Pulmonary artery endothelial cell (primary cell): ENCODE measurements at regions not wholly inside any gene's neighbourhood (a gene's known extent, or its start where the extent isn't known, plus 50 kb on each side); places are given as distances from the start of the nearest gene placed in this dataset.

Experiments used
- DNase-seq: peaks from one replicate; pipeline ENCODE4 v3.0.0-alpha.2; 2011; ENCODE audit warnings: low read depth, low spot score

- DNase-seq, result no peak
Measured at GRCh38 chr7:32347244-32347828, 142.8 kb downstream of the LSM5 start.

GRCh38 chr7:32346253-32346652, 143.9 kb downstream of the LSM5 start:
- no peak for DNase-seq

GRCh38 chr7:32336726-32337125, 153.5 kb downstream of the LSM5 start:
- no peak for DNase-seq

GRCh38 chr7:32335107-32335506, 155.1 kb downstream of the LSM5 start:
- DNase-seq, result no peak

DNA sequence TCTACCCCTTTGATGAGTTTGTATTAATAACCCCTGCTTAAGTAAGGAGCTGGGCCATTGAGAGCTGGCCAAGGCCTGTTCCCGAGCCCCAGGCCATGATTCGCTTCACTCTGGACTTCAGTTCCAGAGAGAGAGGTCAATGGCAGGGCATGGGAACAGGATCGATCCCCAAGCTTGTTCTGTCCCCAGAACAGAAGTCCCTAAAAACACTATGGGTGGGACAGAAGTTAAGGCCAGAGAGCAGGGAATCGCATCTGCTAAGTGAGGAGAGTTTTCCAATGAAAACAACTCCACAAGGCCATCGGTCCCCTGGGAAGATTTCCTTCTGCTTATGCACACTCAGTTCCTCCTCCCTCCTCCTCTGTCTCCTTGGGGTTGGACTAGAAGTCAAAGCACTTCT, 159.6 kb downstream of the LSM5 start:
- no peak for DNase-seq

- DNase-seq, result no peak
Measured at GRCh38 chr7:32326078-32326477, 164.1 kb downstream of the LSM5 start.

DNA sequence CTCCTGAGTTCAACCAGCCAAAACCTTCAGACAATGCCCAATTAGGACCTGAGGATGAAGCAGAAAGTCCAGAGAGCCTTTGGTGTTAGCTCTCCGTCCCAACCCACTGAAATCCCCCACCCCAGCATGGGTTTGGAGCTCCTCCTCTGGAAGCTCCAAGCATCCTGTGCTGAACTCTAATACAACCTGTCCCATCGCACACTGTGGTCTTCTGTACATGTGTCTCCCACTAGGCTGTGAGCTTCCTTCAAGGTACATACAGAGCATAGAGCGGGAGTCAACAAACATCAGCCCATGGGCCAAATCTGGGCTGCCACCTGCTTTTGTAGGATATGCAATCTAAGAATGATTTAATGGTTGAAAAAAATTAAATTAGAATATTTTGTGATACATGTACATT, 166.5 kb downstream of the LSM5 start:
- DNase-seq, result no peak

DNA sequence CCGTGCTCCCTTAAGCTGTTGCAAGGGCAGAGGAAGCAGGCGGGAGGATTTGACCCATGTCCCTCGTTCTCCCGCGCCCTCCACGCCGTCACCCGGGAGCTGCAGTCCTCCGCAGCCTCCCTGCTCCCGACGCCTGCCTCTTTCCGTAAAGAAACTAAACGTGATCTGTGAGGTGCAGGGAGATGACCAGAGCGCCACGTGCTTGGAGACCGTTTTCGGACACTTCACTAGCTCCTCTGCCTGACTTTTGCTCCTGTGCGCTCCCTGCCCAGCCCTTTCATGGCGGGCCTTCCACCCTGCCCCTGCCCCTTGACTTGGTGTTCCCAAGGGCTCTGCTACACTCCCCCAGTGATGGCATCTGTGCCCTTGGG, 171.2 kb downstream of the LSM5 start:
- DNase-seq, result no peak

- DNase-seq, result no peak
Measured at GRCh38 chr7:32318300-32319011, 171.7 kb downstream of the LSM5 start.

GRCh38 chr7:32316839-32317238, 173.3 kb downstream of the LSM5 start:
- no peak for DNase-seq

DNA sequence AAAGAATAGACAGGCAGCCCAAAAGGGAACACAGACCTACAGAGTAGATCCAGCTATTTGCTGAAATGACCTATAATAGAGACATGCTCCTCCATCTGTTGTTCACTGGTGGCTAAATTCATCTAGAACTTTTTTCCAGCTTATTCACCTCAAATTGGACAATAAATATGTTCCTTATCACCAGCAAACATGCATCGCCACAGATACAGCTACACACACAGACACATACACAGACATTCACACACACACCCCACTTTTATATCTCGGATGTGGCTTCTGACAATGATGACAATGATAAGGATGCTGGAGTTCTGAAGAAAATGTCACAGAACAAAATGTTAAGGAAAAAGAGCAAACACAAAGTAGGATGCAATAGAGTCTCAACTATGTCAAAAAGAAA, 175.4 kb downstream of the LSM5 start:
- DNase-seq, result no peak

DNA sequence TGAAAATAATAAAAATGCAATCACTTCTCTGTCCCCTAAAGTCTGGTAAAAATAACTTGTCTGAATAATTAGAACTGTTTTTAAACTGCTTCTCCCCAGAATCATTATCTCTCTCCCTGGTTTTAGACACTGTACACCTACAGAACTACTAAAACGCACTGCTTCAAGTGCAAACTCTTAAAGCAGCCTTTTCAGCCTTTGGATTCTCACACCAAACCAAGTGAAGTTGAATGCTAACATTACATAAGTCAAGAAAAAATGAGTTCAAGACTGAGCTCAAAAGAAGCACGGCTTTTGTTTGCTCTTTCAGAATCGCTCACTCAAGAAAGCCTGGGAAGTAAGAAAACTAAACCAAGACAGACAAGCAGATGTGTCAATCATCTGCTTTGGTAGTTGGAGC, 188.8 kb downstream of the LSM5 start:
- DNase-seq, result no peak

GRCh38 chr7:32299133-32299702, 191.0 kb downstream of the LSM5 start:
- no peak for DNase-seq

DNA sequence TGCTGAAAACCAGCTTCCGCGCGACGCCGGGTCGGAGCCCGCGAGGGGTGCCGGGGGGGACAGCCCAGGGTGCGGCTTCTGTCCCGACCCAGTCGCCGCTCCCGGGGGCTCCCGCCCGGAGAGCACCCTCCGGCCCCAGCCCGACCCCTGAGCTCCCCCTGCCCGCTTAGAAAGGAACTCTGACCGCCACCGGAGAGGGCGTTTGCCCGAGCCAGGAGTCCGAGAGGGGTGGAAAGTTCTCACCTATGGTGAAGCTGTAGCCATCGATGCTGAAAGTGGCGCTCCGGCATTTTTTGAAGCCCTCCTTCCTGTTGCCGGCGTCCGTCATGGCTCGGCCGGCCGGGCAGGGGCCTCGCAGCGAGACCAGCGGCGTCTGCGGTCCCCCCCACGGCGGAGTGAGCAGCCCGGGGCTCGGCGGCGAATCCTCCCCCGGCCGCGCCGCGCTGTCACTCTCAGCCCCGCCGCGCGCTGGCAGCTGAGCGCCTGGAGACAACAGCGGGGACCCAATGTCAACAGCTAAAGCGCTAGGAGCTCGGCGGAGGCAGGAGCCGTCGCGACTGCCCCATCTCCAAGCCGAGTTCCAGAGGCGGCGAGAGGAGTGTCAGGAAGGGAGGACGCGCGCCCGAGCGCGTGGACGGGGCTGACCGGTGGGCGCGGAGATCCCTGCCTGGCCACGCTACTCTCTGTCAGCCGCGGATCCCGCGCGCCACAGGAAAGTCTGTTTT, 191.6 kb downstream of the LSM5 start:
- no peak for DNase-seq

- DNase-seq, result no peak
Measured at GRCh38 chr7:32293833-32294232, 196.3 kb downstream of the LSM5 start.

DNA sequence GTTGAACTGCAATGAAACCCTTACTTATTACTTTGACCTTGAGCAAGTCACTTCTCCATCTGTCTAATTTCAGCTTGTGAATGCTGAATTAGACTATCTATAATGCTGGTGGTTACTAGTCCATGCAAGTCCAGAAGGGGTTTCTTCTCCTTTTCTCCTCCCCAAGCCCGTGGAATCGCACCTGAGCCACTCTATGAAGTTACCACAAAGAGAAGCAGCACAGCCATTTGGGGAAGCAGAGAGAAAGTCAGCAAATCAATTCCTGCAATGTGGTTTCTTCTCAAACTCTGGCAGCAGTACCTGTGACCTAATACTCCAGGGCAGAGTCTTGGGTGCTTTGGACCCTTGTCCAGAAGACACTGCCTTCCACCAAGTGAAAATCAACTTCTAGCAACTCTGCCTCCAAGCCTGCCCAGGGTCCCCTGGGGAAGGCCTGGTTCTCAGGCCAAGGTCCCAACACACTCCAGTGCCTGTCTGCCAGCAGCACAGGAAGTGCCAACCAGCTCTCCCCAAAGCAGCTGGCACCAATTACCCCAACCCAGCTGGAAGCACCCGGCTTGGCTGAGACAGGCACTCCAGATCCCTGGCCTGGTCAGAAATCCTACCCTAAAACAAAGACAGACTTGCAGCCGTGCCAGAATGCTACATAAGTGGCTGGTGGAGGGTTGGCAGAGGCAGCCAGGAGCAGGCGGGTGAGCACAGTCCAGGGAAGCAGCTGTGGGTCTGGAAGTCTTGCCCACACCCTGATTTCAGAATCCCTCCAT, 200.3 kb downstream of the LSM5 start:
- DNase-seq, result no peak

DNA sequence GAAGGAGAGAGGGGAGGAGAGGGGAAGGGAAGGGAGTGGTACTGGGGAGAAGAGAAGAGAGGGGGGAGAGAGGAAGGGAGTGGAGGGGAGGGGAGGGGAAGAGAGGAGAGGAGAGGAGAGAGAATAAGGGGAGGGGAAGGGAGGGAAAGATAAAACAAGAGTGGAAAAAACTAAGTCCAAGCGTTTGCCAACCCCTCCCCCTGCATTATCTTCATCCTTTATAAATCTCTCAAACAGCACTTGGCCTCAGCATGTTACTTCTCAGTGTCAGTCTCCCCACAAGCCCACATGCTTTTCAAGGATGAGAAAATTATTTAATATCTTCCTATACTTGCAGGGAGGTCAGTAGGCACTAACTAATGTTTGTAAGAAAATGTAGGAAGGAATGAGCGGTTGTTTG, 204.5 kb downstream of the LSM5 start:
- DNase-seq, result no peak

DNA sequence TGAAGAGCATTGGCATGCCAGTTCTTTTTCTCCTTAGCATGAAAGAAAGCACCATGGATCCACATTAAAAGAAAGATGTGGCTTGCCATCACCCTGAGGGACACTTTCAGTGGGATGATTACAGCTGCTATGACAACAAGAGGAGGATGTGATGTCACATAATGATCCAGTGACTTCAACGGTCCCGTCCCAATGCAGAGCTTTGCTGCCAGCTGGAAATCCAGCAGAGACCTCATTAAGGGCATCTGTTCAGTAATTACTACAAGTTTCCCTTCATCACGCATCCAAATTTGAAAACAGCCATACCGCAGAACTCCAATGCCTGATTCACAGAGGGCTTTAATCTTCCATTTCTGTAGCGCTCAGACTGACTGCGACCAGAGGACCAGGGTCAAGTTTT, 206.6 kb downstream of the LSM5 start:
- DNase-seq, result no peak

GRCh38 chr7:32279500-32279899, 209.3 kb upstream of the PDE1C start:
- no peak for DNase-seq

GRCh38 chr7:32275216-32276009, 205.2 kb upstream of the PDE1C start:
- no peak for DNase-seq

GRCh38 chr7:32273297-32273696, 203.1 kb upstream of the PDE1C start:
- DNase-seq, result no peak
